OCI-LY3 (cell line): ENCODE measurements at regions not wholly inside any gene's neighbourhood (a gene's known extent, or its start where the extent isn't known, plus 50 kb on each side); places are given as distances from the start of the nearest gene placed in this dataset.
"Not testable (repeated sequence)": the region's sequence is repeated elsewhere in the genome, so short reads cannot be mapped to it uniquely, and the experiment has no call there.

Experiments used
- H2AFZ ChIP-seq: fragments of 200-600, 300-600 bp; shearing (Covaris generic); 2 replicates; pipeline ENCODE4 v1.6.0; 2014; ENCODE audit warnings: antibody characterized with exemption, low read depth, low read length
- H3K27ac ChIP-seq: fragments of 200-600, 300-600 bp; sonication (generic); 2 replicates; pipeline ENCODE4 v1.5.1; 2014; ENCODE audit warnings: mild to moderate bottlenecking, low read length, moderate library complexity, mixed read lengths
- H3K27me3 ChIP-seq: fragments of 200-600, 300-600 bp; sonication (generic); 2 replicates; pipeline ENCODE4 v1.6.1; 2014; ENCODE audit warnings: low read depth, low read length, mixed read lengths
- H3K36me3 ChIP-seq: fragments of 200-600, 300-600 bp; sonication (generic); replicated peaks from 2 replicates; pipeline ENCODE3; 2014; ENCODE audit warnings: low read depth, low read length, mixed read lengths
- H3K4me1 ChIP-seq: fragments of 300-600, 200-600 bp; sonication (generic); 2 replicates; pipeline ENCODE4 v1.6.1; 2014; ENCODE audit warnings: low read length, mixed read lengths
- H3K4me2 ChIP-seq: fragments of 200-600, 300-600 bp; sonication (generic); 2 replicates; pipeline ENCODE4 v1.6.1; 2014; ENCODE audit warnings: low read length, mixed read lengths
- H3K4me3 ChIP-seq: fragments of 300-600, 200-600 bp; sonication (generic); 2 replicates; pipeline ENCODE4 v1.5.1; 2014; ENCODE audit warnings: antibody characterized with exemption, mild to moderate bottlenecking, low read length, moderate library complexity
- H3K79me2 ChIP-seq: fragments of 300-600, 200-600 bp; shearing (Covaris generic); 2 replicates; pipeline ENCODE4 v1.6.1; 2014; ENCODE audit warnings: mild to moderate bottlenecking, low read length, mixed read lengths
- H3K9ac ChIP-seq: fragments of 300-600, 200-600 bp; shearing (Covaris generic); 2 replicates; pipeline ENCODE4 v1.6.0; 2014; ENCODE audit warnings: mild to moderate bottlenecking, low read length, moderate library complexity
- H3K9me3 ChIP-seq: fragments of 200-600, 300-600 bp; shearing (Covaris generic); 2 replicates; pipeline ENCODE4 v1.6.1; 2014; ENCODE audit warnings: low read length, mixed read lengths; ENCODE audit not compliant: insufficient read depth
- H4K20me1 ChIP-seq: fragments of 200-600, 300-600 bp; sonication (generic); 2 replicates; pipeline ENCODE4 v1.6.1; 2016; ENCODE audit warnings: low read length, mixed read lengths; ENCODE audit not compliant: insufficient read depth
- EZH2phosphoT487 ChIP-seq: fragments of 200-600 bp; shearing (Covaris generic); IDR thresholded peaks from 2 replicates; pipeline ENCODE4 v1.6.1; 2018; ENCODE audit warnings: antibody characterized with exemption, mixed run types, low read depth
- TF ChIP-seq, protein P1 (sequence below): fragments of 200-600, 300-600 bp; sonication (generic); IDR thresholded peaks from 2 replicates; pipeline ENCODE4 v1.5.1; 2014; ENCODE audit warnings: antibody characterized with exemption, low read length, low read depth

GRCh38 chr17:31646642-31647041 lies 212.4 kb downstream of the COPRS start:
- Histone ChIP-seq H4K20me1 (no peaks in the 10 kb centered on the region), H2AFZ (no peak overlapping the region), H3K79me2 (no peaks in the 10 kb centered on the region), H3K4me3 (no peak overlapping the region), H3K27ac (peak overlapping the region; percentile 33; the same call in 1 of the 2 replicates), H3K27me3 (no peaks in the 10 kb centered on the region), H3K36me3 (no peaks in the 10 kb centered on the region), H3K4me1 (peaks cover 10% of the 10 kb centered on the region; the same call in 1 of the 2 replicates), H3K4me2 (no peak overlapping the region; the same call in 1 of the 2 replicates), H3K9me3 (no peaks in the 10 kb centered on the region), H3K9ac (no peak overlapping the region)
- TF ChIP-seq, protein P1, sequence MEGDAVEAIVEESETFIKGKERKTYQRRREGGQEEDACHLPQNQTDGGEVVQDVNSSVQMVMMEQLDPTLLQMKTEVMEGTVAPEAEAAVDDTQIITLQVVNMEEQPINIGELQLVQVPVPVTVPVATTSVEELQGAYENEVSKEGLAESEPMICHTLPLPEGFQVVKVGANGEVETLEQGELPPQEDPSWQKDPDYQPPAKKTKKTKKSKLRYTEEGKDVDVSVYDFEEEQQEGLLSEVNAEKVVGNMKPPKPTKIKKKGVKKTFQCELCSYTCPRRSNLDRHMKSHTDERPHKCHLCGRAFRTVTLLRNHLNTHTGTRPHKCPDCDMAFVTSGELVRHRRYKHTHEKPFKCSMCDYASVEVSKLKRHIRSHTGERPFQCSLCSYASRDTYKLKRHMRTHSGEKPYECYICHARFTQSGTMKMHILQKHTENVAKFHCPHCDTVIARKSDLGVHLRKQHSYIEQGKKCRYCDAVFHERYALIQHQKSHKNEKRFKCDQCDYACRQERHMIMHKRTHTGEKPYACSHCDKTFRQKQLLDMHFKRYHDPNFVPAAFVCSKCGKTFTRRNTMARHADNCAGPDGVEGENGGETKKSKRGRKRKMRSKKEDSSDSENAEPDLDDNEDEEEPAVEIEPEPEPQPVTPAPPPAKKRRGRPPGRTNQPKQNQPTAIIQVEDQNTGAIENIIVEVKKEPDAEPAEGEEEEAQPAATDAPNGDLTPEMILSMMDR: no peak
- TF ChIP-seq EZH2phosphoT487: no peak

DNA sequence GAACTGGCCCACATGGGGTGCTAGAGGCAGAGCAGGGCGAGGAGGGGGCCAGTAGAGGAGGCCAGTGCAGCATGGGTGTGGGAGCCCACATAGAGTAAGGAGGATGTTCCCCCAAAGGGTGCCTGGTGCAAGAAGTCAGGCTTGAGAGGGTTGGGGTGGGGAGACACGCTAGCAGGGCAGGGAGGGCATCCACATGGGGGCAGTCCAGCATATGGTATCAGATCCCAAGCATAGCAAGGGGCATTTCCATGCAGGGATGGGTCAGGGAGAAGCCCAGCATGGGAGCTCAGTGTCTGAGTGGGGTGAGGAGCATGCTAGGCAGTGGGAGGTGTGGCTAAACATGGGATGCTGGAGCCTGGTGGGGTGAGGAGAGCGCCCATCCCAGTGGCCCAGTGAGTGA lies 213.7 kb downstream of the COPRS start:
- H3K36me3 ChIP-seq: no peaks in the 10 kb centered on the region
- TF ChIP-seq, protein P1: no peak
- TF ChIP-seq EZH2phosphoT487: no peak
- no peaks in the 10 kb centered on the region for H3K27me3 ChIP-seq
- no peak overlapping the region for H3K4me3 ChIP-seq
- H3K9ac ChIP-seq: no peak overlapping the region
- no peaks in the 10 kb centered on the region for H3K79me2 ChIP-seq
- no peak overlapping the region for H3K4me2 ChIP-seq
- H3K9me3 ChIP-seq: no peaks in the 10 kb centered on the region
- H2AFZ ChIP-seq: no peak overlapping the region
- H4K20me1 ChIP-seq: no peaks in the 10 kb centered on the region
- peaks cover 10% of the 10 kb centered on the region; the same call in 1 of the 2 replicates for H3K4me1 ChIP-seq
- H3K27ac ChIP-seq: no peak overlapping the region

DNA sequence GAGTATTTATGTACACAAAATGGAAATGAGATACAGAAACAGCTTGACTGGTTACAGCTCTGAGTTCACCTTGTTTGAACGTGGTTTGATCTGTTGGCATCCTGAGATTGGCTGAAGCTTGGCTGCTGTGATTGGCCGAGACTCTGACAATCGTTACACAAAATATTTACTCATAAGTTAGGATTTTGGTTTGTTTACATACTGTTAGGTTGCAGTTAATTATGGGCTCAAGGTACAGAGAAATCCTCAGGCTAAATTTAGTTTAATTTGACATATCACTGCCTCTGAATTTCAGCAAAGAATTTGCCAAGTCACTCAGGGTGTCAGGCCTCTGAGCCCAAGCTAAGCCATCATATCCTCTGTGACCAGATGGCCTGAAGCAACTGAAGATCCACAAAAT lies 227.3 kb downstream of the COPRS start:
- Histone ChIP-seq H3K4me3 (no peak overlapping the region), H3K79me2 (no peaks in the 10 kb centered on the region), H3K27ac (no peak overlapping the region), H3K4me1 (peaks cover 6% of the 10 kb centered on the region), H3K36me3 (no peaks in the 10 kb centered on the region), H3K9ac (no peak overlapping the region), H3K4me2 (no peak overlapping the region), H4K20me1 (no peaks in the 10 kb centered on the region), H2AFZ (no peak overlapping the region), H3K27me3 (peaks cover 10% of the 10 kb centered on the region), H3K9me3 (no peaks in the 10 kb centered on the region)
- TF ChIP-seq EZH2phosphoT487: no peak
- TF ChIP-seq, protein P1: no peak

DNA sequence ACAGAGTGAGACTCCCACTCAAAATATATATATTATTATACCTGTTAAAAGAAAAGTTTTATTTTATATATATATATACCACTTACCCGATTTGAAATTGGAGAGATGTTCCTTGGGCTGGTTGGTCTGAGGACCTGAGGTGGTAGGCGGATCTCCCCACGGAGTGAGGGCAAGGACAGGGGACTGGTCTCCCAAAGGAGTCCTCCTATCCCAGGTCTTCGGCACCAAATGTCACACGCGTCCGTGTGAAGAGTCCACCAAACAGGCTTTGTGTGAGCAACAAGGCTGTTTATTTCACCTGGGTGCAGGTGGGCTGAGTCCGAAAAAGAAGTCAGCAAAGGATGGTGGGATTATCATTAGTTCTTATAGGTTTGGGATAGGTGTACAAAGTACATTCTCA lies 228.2 kb downstream of the COPRS start:
- not testable (repeated sequence) for H3K4me2 ChIP-seq, H3K4me3 ChIP-seq, H4K20me1 ChIP-seq, H2AFZ ChIP-seq, H3K9ac ChIP-seq, H3K9me3 ChIP-seq, H3K79me2 ChIP-seq, H3K36me3 ChIP-seq, H3K27ac ChIP-seq, H3K4me1 ChIP-seq
- H3K27me3 ChIP-seq: peaks cover 10% of the 10 kb centered on the region
